ENCODE measurements at regions not wholly inside any gene's neighbourhood (a gene's known extent, or its start where the extent isn't known, plus 50 kb on each side); places are given as distances from the start of the nearest gene placed in this dataset.

DNA sequence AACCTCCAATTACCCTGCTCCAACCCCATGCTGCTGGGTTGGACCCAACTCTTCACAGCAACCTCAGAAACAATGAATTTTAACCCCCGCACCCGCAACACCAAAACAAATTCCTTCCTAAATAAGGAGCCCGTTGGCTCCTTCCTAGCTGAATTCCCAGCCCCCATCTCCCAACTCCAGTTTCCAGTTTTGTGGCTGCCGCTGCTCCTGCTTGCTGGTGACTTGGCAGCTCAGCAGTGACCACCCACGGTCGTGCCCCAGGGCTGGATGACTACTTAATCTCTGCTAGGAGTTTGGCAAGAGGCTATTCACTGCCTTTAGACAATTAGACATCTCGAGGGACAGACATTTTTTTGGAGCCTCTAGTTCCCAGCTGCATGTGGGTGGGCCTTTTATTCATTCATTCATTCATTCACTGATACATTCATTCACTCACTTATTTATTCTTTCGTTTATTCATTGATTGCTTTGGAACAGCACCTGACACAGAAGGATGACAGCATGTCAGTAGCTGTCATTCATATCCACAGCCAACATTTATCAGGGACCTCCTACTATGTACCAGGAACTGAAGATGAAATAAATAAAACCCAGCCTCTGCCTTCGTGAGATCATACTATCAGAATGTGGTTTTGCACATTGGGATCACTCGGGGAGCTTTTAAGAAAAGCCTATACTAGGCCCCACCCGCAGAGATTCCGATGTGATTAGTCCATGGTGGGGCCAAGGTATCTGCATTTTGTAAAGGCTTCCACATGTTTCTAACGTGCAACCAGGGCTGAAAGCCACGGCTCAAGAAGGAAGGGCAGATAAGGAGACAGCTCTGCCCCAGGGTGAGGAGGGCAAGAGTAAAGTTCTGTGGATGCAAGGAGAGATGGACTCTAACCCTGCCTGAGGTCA is 256.5 kb downstream of the SHQ1 start:
- TF ChIP-seq POLR2A (IDR thresholded peaks at IDR 0.05; ENCODE audit: low read depth, low read length) (no peak), POLR2AphosphoS5 (IDR thresholded peaks at IDR 0.05; ENCODE audit: insufficient read depth, low read depth, low read length) (no peak), EZH2 (IDR thresholded peaks at IDR 0.05; ENCODE audit: borderline replicate concordance, low read depth, low read length, severe bottlenecking) (no peak), FOS (IDR thresholded peaks at IDR 0.05; ENCODE audit: borderline replicate concordance, insufficient read depth, low read length) (no peak)
- TF ChIP-seq, protein P1, sequence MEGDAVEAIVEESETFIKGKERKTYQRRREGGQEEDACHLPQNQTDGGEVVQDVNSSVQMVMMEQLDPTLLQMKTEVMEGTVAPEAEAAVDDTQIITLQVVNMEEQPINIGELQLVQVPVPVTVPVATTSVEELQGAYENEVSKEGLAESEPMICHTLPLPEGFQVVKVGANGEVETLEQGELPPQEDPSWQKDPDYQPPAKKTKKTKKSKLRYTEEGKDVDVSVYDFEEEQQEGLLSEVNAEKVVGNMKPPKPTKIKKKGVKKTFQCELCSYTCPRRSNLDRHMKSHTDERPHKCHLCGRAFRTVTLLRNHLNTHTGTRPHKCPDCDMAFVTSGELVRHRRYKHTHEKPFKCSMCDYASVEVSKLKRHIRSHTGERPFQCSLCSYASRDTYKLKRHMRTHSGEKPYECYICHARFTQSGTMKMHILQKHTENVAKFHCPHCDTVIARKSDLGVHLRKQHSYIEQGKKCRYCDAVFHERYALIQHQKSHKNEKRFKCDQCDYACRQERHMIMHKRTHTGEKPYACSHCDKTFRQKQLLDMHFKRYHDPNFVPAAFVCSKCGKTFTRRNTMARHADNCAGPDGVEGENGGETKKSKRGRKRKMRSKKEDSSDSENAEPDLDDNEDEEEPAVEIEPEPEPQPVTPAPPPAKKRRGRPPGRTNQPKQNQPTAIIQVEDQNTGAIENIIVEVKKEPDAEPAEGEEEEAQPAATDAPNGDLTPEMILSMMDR (IDR thresholded peaks at IDR 0.05; ENCODE audit: extremely low read depth in 1 of 2, insufficient read depth in 1 of 2, low read depth in 1 of 2, low read length in 2 of 2): no peak

All from endothelial cell of umbilical vein (primary cell).